Tibial artery (tissue), 4 donors: ENCODE measurements at regions not wholly inside any gene's neighbourhood (a gene's known extent, or its start where the extent isn't known, plus 50 kb on each side); places are given as distances from the start of the nearest gene placed in this dataset.

Experiments
- DNase-seq, 2 donors: peaks; one replicate each; pipeline ENCODE4 v3.0.0-alpha.2; 2019
- H3K27ac ChIP-seq, 2 donors: fragments of 200-600 bp; sonication (generic) in 1 of 2; 1 replicate in 1 of 2; 2 replicates in 1 of 2; pipeline ENCODE4 v1.5.1; 2018 to 2019; ENCODE audit warnings: mild to moderate bottlenecking in 1 of 2
- H3K27me3 ChIP-seq, 2 donors: fragments of 200-600 bp; sonication (generic) in 1 of 2; one replicate each; pipeline versions ENCODE4 v1.5.1 to v1.6.0; 2016 to 2019
- H3K36me3 ChIP-seq, 3 donors: fragments of 200-600 bp; sonication (generic) in 2 of 3; one replicate each; pipeline ENCODE4 v1.5.1; 2016 to 2019; ENCODE audit warnings: mild to moderate bottlenecking in 2 of 3
- H3K4me1 ChIP-seq, 4 donors: fragments of 200-600 bp; sonication (generic) in 2 of 4; 1 replicate in 3 of 4; 2 replicates in 1 of 4; pipeline ENCODE4 v1.5.1; 2016 to 2019
- H3K4me3 ChIP-seq, 2 donors: fragments of 200-600 bp; sonication (generic) in 1 of 2; 1 replicate in 1 of 2; 2 replicates in 1 of 2; pipeline ENCODE4 v1.5.1; 2018 to 2019; ENCODE audit warnings: mild to moderate bottlenecking in 2 of 2
- H3K9me3 ChIP-seq, 3 donors: fragments of 200-600 bp; sonication (generic) in 1 of 3; one replicate each; pipeline ENCODE4 v1.5.1; 2016 to 2019
- CTCF ChIP-seq, 2 experiments: fragments of 200-600 bp in 1 of 2; fragments of 450-650 bp in 1 of 2; IDR thresholded peaks; one replicate each; pipeline ENCODE4 v1.5.1; 2017 to 2019; ENCODE audit warnings: antibody characterized with exemption in 2 of 2, mild to moderate bottlenecking in 1 of 2, moderate library complexity in 1 of 2
- intact Hi-C: fragments of 100-400 bp; cut with DNase I; formaldehyde crosslinking; loops from one replicate; pipeline ENCODE4 v1.15.0; 2023; ENCODE audit warnings: low total_unique reads

- TF ChIP-seq CTCF (IDR thresholded peaks at IDR 0.05) = no peak
- intact Hi-C loops = no loop called here
- H3K9me3 ChIP-seq = no peaks in the 10 kb centered on the region
- no peak for DNase-seq
- no peak overlapping the region for H3K27ac ChIP-seq
- H3K4me1 ChIP-seq = no peaks in the 10 kb centered on the region
- H3K4me3 ChIP-seq = no peak overlapping the region
- no peaks in the 10 kb centered on the region for H3K36me3 ChIP-seq
- no peaks in the 10 kb centered on the region for H3K27me3 ChIP-seq
Measured at GRCh38 chr7:142487124-142487523, 229.3 kb upstream of the PRSS58 start.

- Histone ChIP-seq H3K4me3 (no peak overlapping the region), H3K4me1 (no peaks in the 10 kb centered on the region), H3K36me3 (no peaks in the 10 kb centered on the region), H3K27me3 (no peaks in the 10 kb centered on the region), H3K9me3 (no peaks in the 10 kb centered on the region), H3K27ac (no peak overlapping the region)
- intact Hi-C loops = no loop called here
- TF ChIP-seq CTCF (IDR thresholded peaks at IDR 0.05) = no peak
- no peak for DNase-seq
Measured at GRCh38 chr7:142485617-142486226, 227.9 kb upstream of the PRSS58 start.

- H3K27me3 ChIP-seq = no peaks in the 10 kb centered on the region
- no peaks in the 10 kb centered on the region for H3K9me3 ChIP-seq
- no peak for TF ChIP-seq CTCF (IDR thresholded peaks at IDR 0.05)
- DNase-seq = peak in 1 of 2 donors; percentile 32
- no peaks in the 10 kb centered on the region for H3K4me1 ChIP-seq
- intact Hi-C loops = no loop called here
- H3K27ac ChIP-seq = no peak overlapping the region
- H3K4me3 ChIP-seq = no peak overlapping the region
- no peaks in the 10 kb centered on the region for H3K36me3 ChIP-seq
Measured at GRCh38 chr7:142483659-142484317, 225.9 kb upstream of the PRSS58 start.

GRCh38 chr7:142482891-142483658 lies 225.2 kb upstream of the PRSS58 start:
- H3K27ac ChIP-seq = no peak overlapping the region
- no peaks in the 10 kb centered on the region for H3K9me3 ChIP-seq
- H3K36me3 ChIP-seq = no peaks in the 10 kb centered on the region
- no peak overlapping the region for H3K4me3 ChIP-seq
- no peaks in the 10 kb centered on the region for H3K27me3 ChIP-seq
- TF ChIP-seq CTCF (IDR thresholded peaks at IDR 0.05) = peak; percentile 14 to 34
- no peaks in the 10 kb centered on the region for H3K4me1 ChIP-seq
- peak in 1 of 2 donors; percentile 41 for DNase-seq
- intact Hi-C loops = no loop called here

GRCh38 chr7:142481548-142481947 lies 223.7 kb upstream of the PRSS58 start:
- intact Hi-C loops = no loop called here
- DNase-seq = no peak
- TF ChIP-seq CTCF (IDR thresholded peaks at IDR 0.05) = no peak
- H3K27ac ChIP-seq = no peak overlapping the region
- no peaks in the 10 kb centered on the region for H3K36me3 ChIP-seq
- H3K4me1 ChIP-seq = peaks cover 0 to 4% (median 0%) of the 10 kb centered on the region in 4 donors
- H3K4me3 ChIP-seq = no peak overlapping the region
- H3K9me3 ChIP-seq = no peaks in the 10 kb centered on the region
- H3K27me3 ChIP-seq = no peaks in the 10 kb centered on the region
